Choroid plexus epithelial cell (primary cell): ENCODE measurements at regions not wholly inside any gene's neighbourhood (a gene's known extent, or its start where the extent isn't known, plus 50 kb on each side); places are given as distances from the start of the nearest gene placed in this dataset.

Source experiments
- DNase-seq: peaks from one replicate; pipeline ENCODE4 v3.0.0-alpha.2; 2010; ENCODE audit warnings: low read depth
- H3K4me3 ChIP-seq: 2 replicates; pipeline ENCODE4 v1.5.1; 2011; ENCODE audit warnings: low read depth, mild to moderate bottlenecking, control low read depth, low read length, moderate library complexity
- CTCF ChIP-seq: conservative IDR thresholded peaks from 2 replicates; pipeline ENCODE4 v1.5.1; 2011; ENCODE audit warnings: low read depth, mild to moderate bottlenecking, control low read depth, inconsistent platforms, low read length, moderate library complexity

DNA sequence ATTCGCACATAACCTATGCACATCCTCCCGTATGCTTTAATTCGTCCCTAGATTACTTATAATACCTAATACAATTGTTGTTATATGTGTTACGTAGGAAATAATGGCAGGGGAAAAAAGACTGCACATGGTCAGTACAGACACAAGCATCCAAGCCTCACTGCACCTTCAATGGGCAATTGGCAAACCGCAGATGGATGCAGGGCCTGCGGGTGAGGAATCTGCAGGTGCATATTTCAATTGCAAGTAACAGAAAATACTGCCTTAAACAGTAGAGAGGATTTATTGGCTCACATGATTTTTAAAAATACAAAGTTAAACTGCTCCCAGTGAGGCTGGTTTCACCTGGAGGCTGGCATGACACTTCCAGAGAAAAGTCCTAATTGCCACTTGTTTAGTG is 142.1 kb upstream of the MLN start:
- H3K4me3 ChIP-seq: no peak overlapping the region
- TF ChIP-seq CTCF: no peak
- DNase-seq: no peak

DNA sequence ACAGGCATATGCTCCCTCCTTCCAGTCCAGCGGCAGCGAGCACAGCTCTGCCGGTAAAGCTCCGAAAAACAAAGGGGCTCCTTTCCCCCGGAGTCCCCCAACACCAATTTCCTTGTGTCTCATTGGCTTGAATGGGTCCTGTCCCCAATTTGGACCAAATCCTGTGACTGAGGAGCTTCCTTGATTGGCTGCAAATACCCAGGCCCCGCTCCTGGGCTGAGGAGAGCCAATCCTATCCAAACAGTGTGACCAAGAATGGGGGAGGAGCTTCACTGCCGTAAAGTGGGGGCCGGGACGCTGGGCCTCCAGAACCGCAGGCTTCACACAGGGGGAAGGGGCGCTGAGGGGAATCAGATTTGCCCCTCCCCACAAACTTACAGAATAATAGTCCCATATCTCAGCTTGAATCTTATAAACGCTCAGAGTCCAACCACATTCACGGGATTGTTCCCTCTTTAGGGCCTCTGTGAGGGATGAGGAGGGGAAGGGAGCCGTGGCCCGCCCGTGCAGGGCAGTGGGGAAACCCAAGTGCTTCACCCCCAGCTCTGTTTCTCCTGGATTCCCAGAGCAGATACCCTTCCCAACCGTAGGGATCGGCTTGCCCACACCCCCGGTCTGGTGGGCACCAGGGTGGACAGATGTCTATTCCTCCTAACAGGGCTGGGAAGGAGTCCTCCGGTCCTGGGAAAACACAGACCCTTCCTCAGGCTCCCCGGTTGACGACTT is 141.0 kb upstream of the MLN start:
- no peak for TF ChIP-seq CTCF
- no peak for DNase-seq
- H3K4me3 ChIP-seq: no peak overlapping the region

GRCh38 chr6:33936886-33937285 is 133.1 kb upstream of the MLN start:
- no peak for TF ChIP-seq CTCF
- no peak for DNase-seq
- no peak overlapping the region for H3K4me3 ChIP-seq

DNA sequence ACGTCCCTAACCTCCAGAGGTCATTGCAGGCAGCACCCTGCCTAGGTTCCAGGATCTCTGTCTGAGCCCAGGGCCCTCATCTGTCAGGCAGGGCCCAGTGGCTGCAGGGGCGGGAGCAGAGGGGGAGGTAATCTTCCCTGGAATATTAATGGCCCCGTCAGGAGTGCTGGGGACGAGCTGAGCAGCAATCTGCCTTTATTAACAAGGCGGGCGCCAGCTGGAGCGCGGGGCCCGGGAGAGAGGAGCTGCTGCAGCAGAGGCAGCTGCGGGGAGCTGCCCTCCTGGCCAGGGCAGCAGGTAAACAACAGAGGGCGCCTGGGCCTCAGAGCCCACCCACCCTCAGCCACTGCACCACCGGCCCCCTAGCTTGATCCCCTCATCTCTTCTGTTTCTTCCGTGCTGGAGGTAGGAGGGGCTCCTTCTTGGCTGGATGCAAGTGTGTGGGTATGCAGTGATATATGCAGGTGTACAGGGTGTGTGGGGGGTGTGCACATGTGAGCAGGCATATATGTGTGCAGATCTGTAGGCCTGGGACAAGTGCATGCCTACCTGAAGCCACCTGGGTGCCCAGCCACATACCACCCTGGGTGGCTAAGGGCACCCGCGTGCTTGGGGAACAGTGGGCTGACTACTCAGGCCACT is 131.8 kb upstream of the MLN start:
- no peak for TF ChIP-seq CTCF
- H3K4me3 ChIP-seq: no peak overlapping the region
- no peak for DNase-seq

- TF ChIP-seq CTCF: no peak
- H3K4me3 ChIP-seq: no peak overlapping the region
- no peak for DNase-seq
Observed at GRCh38 chr6:33934731-33935270, 131.0 kb upstream of the MLN start.

DNA sequence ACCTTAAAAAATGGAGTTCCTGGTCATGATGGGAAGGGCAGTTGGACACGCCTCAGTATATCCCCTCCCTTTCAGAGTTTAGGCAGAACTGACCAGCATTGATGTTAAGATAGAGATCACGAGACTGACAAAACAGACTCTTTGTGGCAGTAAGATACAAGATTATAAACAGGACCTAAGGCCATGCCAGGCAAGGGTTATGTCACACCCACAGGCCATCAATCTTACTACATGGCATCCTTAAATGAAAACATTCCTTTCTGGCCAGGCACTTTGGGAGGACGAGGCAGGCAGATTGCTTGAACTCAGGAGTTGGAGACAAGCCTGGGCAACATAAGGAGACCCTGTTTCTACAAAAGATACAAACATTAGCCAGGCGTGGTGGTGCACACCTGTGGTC is 129.3 kb upstream of the MLN start:
- H3K4me3 ChIP-seq: no peak overlapping the region
- no peak for DNase-seq
- no peak for TF ChIP-seq CTCF
